ENCODE measurements at regions not wholly inside any gene's neighbourhood (a gene's known extent, or its start where the extent isn't known, plus 50 kb on each side); places are given as distances from the start of the nearest gene placed in this dataset.

GRCh38 chr6:19524366-19525186 lies 312.6 kb upstream of the ID4 start:
- TF ChIP-seq POLR2AphosphoS5 (IDR thresholded peaks at IDR 0.05; ENCODE audit: insufficient read depth, low read depth, low read length), result no peak
- TF ChIP-seq CTCF (IDR thresholded peaks at IDR 0.05; ENCODE audit: extremely low read depth in 1 of 2, insufficient read depth in 1 of 2, low read depth in 1 of 2, low read length in 2 of 2), result no peak
- no peak for TF ChIP-seq MAX (IDR thresholded peaks at IDR 0.05; ENCODE audit: insufficient read depth, insufficient read length)

Data from endothelial cell of umbilical vein (primary cell).